SK-N-SH (cell line): ENCODE measurements at regions not wholly inside any gene's neighbourhood (a gene's known extent, or its start where the extent isn't known, plus 50 kb on each side); places are given as distances from the start of the nearest gene placed in this dataset.

Source experiments
- CTCF ChIA-PET: fragments of 300-600, 350-600 bp; formaldehyde crosslinking; extraction: SDS; loops from one replicate; lab custom pipeline; 2021; lab: Yijun Ruan, JAX
- POLR2A ChIA-PET: fragments of 350-600 bp; sonication (Branson Sonifier 250); formaldehyde crosslinking; extraction: SDS; loops from one replicate; lab custom pipeline; 2020; ENCODE audit warnings: antibody characterized with exemption, inconsistent platforms; lab: Yijun Ruan, JAX
- DNase-seq: peaks from one replicate; pipeline ENCODE4 v3.0.0; 2012
- H2AFZ ChIP-seq: fragments of 200-600 bp; sonication (generic); 2 replicates; pipeline ENCODE4 v1.8.1; 2016; ENCODE audit warnings: antibody characterized with exemption, mild to moderate bottlenecking, low read depth
- H3F3A ChIP-seq: fragments of 200-600 bp; sonication (generic); replicated peaks from 2 replicates; pipeline ENCODE3; 2016; ENCODE audit warnings: antibody characterized with exemption, mild to moderate bottlenecking; ENCODE audit not compliant: insufficient read depth
- H3K27ac ChIP-seq, 2 experiments: fragments of 200-500 bp in 1 of 2; fragments of 200-600 bp in 1 of 2; sonication (Bioruptor generic) in 1 of 2; sonication (generic), shearing (Covaris generic) in 1 of 2; 2 replicates each; pipeline versions ENCODE4 v1.5.1 to v1.6.1; 2014 to 2016; ENCODE audit warnings: low read depth in 2 of 2, inconsistent platforms in 1 of 2, low read length in 1 of 2, mild to moderate bottlenecking in 1 of 2, mixed read lengths in 1 of 2
- H3K27me3 ChIP-seq: fragments of 200-600 bp; sonication (generic), shearing (Covaris generic); 2 replicates; pipeline ENCODE4 v1.6.1; 2016; ENCODE audit warnings: mixed run types; ENCODE audit not compliant: insufficient read depth
- H3K36me3 ChIP-seq, 2 experiments: fragments of 200-500 bp in 1 of 2; fragments of 200-600 bp in 1 of 2; sonication (Bioruptor generic) in 1 of 2; sonication (generic) in 1 of 2; replicated peaks in 1 of 2; 2 replicates each; pipeline versions ENCODE3 to v1.5.1; 2014 to 2016; ENCODE audit warnings: low read length in 1 of 2, mild to moderate bottlenecking in 1 of 2; ENCODE audit not compliant: insufficient read depth in 2 of 2, control insufficient read depth in 1 of 2
- H3K4me1 ChIP-seq, 2 experiments: fragments of 200-500 bp in 1 of 2; fragments of 200-600 bp in 1 of 2; sonication (Bioruptor generic) in 1 of 2; sonication (generic), shearing (Covaris generic) in 1 of 2; 2 replicates each; pipeline versions ENCODE4 v1.5.1 to v1.6.1; 2014 to 2016; ENCODE audit warnings: low read depth in 1 of 2, low read length in 1 of 2, mixed run types in 1 of 2; ENCODE audit not compliant: insufficient read depth in 2 of 2, control insufficient read depth in 1 of 2
- H3K4me2 ChIP-seq: fragments of 200-600 bp; sonication (generic), shearing (Covaris generic); 2 replicates; pipeline ENCODE4 v1.6.1; 2017; ENCODE audit warnings: mixed run types
- H3K4me3 ChIP-seq, 2 experiments: fragments of 200-500 bp in 1 of 2; fragments of 200-600 bp in 1 of 2; sonication (Bioruptor generic) in 1 of 2; sonication (generic), shearing (Covaris generic) in 1 of 2; 2 replicates each; pipeline versions ENCODE4 v1.5.1 to v1.8.1; 2014 to 2016; ENCODE audit warnings: low read depth in 2 of 2, inconsistent platforms in 1 of 2, low read length in 1 of 2, mild to moderate bottlenecking in 1 of 2, mixed read lengths in 1 of 2, moderate library complexity in 1 of 2
- H3K79me2 ChIP-seq: fragments of 200-600 bp; sonication (generic); 2 replicates; pipeline ENCODE4 v1.8.1; 2017; ENCODE audit warnings: mild to moderate bottlenecking; ENCODE audit not compliant: insufficient read depth
- H3K9ac ChIP-seq: fragments of 200-600 bp; sonication (generic); 2 replicates; pipeline ENCODE4 v1.6.1; 2017; ENCODE audit warnings: mixed run types
- H3K9me2 ChIP-seq: fragments of 200-600 bp; sonication (generic); 2 replicates; pipeline ENCODE4 v1.6.1; 2017; ENCODE audit warnings: mixed run types
- H3K9me3 ChIP-seq: fragments of 200-600 bp; sonication (generic); 2 replicates; pipeline ENCODE4 v1.6.1; 2017; ENCODE audit warnings: mixed run types, mild to moderate bottlenecking, moderate library complexity
- H4K20me1 ChIP-seq: fragments of 200-600 bp; sonication (generic); 2 replicates; pipeline ENCODE4 v1.6.1; 2017; ENCODE audit warnings: mild to moderate bottlenecking, mixed run types; ENCODE audit not compliant: insufficient read depth
- FOSL2 ChIP-seq: IDR thresholded peaks from 2 replicates; pipeline ENCODE4 v1.4.0; 2012; ENCODE audit warnings: low read depth, mild to moderate bottlenecking, moderate library complexity, borderline replicate concordance
- FOXJ3 ChIP-seq: sonication (generic); formaldehyde crosslinking; IDR thresholded peaks from 2 replicates; pipeline ENCODE4 v1.5.1; 2020; ENCODE audit warnings: mild to moderate bottlenecking, missing genetic modification reagents
- FOXM1 ChIP-seq: IDR thresholded peaks from 2 replicates; pipeline ENCODE4 v1.4.0; 2012; ENCODE audit warnings: low read depth, mild to moderate bottlenecking
- GABPA ChIP-seq: IDR thresholded peaks from 2 replicates; pipeline ENCODE4 v1.4.0; 2012; ENCODE audit warnings: low read depth, mild to moderate bottlenecking
- GATA2 ChIP-seq: sonication (generic); formaldehyde crosslinking; IDR thresholded peaks from 2 replicates; pipeline ENCODE4 v1.5.0; 2020; ENCODE audit warnings: mild to moderate bottlenecking, missing genetic modification reagents
- IRF3 ChIP-seq: fragments of 150-350 bp; IDR thresholded peaks from 2 replicates; pipeline ENCODE4 v1.6.1; 2016; ENCODE audit warnings: mild to moderate bottlenecking, low read depth, low read length
- JUND ChIP-seq: IDR thresholded peaks from 2 replicates; pipeline ENCODE4 v1.4.0; 2012
- MXI1 ChIP-seq: IDR thresholded peaks from 2 replicates; pipeline ENCODE4 v1.6.1; 2012; ENCODE audit warnings: mild to moderate bottlenecking, low read depth, low read length, improper control_type of control experiment
- NFIC ChIP-seq: IDR thresholded peaks from 2 replicates; pipeline ENCODE4 v1.4.0; 2012; ENCODE audit warnings: borderline replicate concordance
- RCOR1 ChIP-seq: fragments of 150-350 bp; IDR thresholded peaks from 2 replicates; pipeline ENCODE4 v1.6.1; 2017; ENCODE audit warnings: antibody characterized with exemption, low read length
- TAF1 ChIP-seq: IDR thresholded peaks from 2 replicates; pipeline ENCODE4 v1.6.1; 2012; ENCODE audit warnings: low read depth, mild to moderate bottlenecking, low read length, moderate library complexity, borderline replicate concordance
- TEAD4 ChIP-seq: IDR thresholded peaks from 2 replicates; pipeline ENCODE4 v1.4.0; 2012; ENCODE audit warnings: mild to moderate bottlenecking, borderline replicate concordance; ENCODE audit not compliant: insufficient read depth
- USF2 ChIP-seq: fragments of 150-350 bp; IDR thresholded peaks from 2 replicates; pipeline ENCODE4 v1.6.1; 2017; ENCODE audit warnings: antibody characterized with exemption, low read length, low read depth, borderline replicate concordance
- ZBTB33 ChIP-seq: IDR thresholded peaks from 2 replicates; pipeline ENCODE4 v1.4.0; 2012; ENCODE audit warnings: low read depth, borderline replicate concordance
- WGBS: methylation state at CpG from one replicate; pipeline ENCODE4 v1.1.6; 2017; ENCODE audit warnings: low lambda C conversion rate; 5-methylcytosine and 5-hydroxymethylcytosine counted together

- Histone ChIP-seq H4K20me1 (no peaks in the 10 kb centered on the region), H3F3A (no peaks in the 10 kb centered on the region), H3K4me3 (no peak overlapping the region), H3K79me2 (no peaks in the 10 kb centered on the region), H3K4me2 (no peak overlapping the region), H3K4me1 (no peaks in the 10 kb centered on the region), H3K9ac (no peak overlapping the region)
- TF ChIP-seq MXI1 (no peak), NFIC (no peak), GABPA (no peak), TAF1 (no peak), FOSL2 (no peak), RCOR1 (no peak), JUND (no peak), ZBTB33 (no peak), GATA2 (CRISPR knock-in tag) (no peak), FOXJ3 (CRISPR knock-in tag) (no peak), IRF3 (no peak), USF2 (no peak), FOXM1 (no peak)
- TF ChIP-seq, all 33 proteins: peak for 0
- CTCF ChIA-PET: interaction anchor here (0.7 to 0.9 kb wide), 2 partner anchors 9 to 17 kb away, joined by 3 read pairs; no protein-coding TSS in a partner anchor
- DNase-seq: no peak
- Histone ChIP-seq H3K27ac (no peak overlapping the region), H3K36me3 (no peaks in the 10 kb centered on the region), H3K9me3 (no peaks in the 10 kb centered on the region), H3K9me2 (no peaks in the 10 kb centered on the region), H3K27me3 (no peaks in the 10 kb centered on the region), H2AFZ (no peak overlapping the region)
- WGBS: 16% methylated on average over 2 of the region's 2 CpGs
- POLR2A ChIA-PET: no interaction called here
Measured at GRCh38 chr6:23510778-23511510, 615.1 kb upstream of the NRSN1 start.

- no peak for TF ChIP-seq TEAD4
- no peak for TF ChIP-seq ZBTB33
- no peak overlapping the region for H2AFZ ChIP-seq
- WGBS: 53% methylated on average over 1 of the region's 1 CpG
- no peaks in the 10 kb centered on the region for H3K79me2 ChIP-seq
- no peaks in the 10 kb centered on the region for H3K4me1 ChIP-seq
- H3K9me3 ChIP-seq: no peaks in the 10 kb centered on the region
- no peak overlapping the region for H3K4me2 ChIP-seq
- H3K27ac ChIP-seq: no peak overlapping the region
- no peaks in the 10 kb centered on the region for H3K36me3 ChIP-seq
- POLR2A ChIA-PET: no interaction called here
- H3K4me3 ChIP-seq: no peak overlapping the region
- H3K9me2 ChIP-seq: no peaks in the 10 kb centered on the region
- no peak for DNase-seq
- no peaks in the 10 kb centered on the region for H4K20me1 ChIP-seq
- no peaks in the 10 kb centered on the region for H3F3A ChIP-seq
- CTCF ChIA-PET: no interaction called here
- no peaks in the 10 kb centered on the region for H3K27me3 ChIP-seq
- no peak overlapping the region for H3K9ac ChIP-seq
Measured at GRCh38 chr6:23511817-23512216, 614.2 kb upstream of the NRSN1 start.
